Breast epithelium (tissue), 4 donors: ENCODE measurements at regions not wholly inside any gene's neighbourhood (a gene's known extent, or its start where the extent isn't known, plus 50 kb on each side); places are given as distances from the start of the nearest gene placed in this dataset.

Experiments
- DNase-seq, 2 donors: peaks; one replicate each; pipeline ENCODE4 v3.0.0-alpha.2; 2019; ENCODE audit warnings: low spot score in 2 of 2
- H3K27ac ChIP-seq, 2 donors: fragments of 200-600 bp; sonication (generic) in 1 of 2; one replicate each; pipeline ENCODE4 v1.5.1; 2016 to 2019; ENCODE audit warnings: mild to moderate bottlenecking in 1 of 2
- H3K27me3 ChIP-seq, 2 donors: fragments of 200-600 bp; sonication (generic) in 1 of 2; one replicate each; pipeline versions ENCODE4 v1.5.1 to v1.6.0; 2017 to 2019; ENCODE audit warnings: control low read depth in 1 of 2, mild to moderate bottlenecking in 1 of 2
- H3K36me3 ChIP-seq: fragments of 200-600 bp; one replicate; pipeline ENCODE4 v1.5.1; 2019
- H3K4me1 ChIP-seq, 2 donors: fragments of 200-600 bp; sonication (generic); one replicate each; pipeline ENCODE4 v1.5.1; 2016 to 2019; ENCODE audit warnings: control low read depth in 1 of 2
- H3K4me3 ChIP-seq, 3 donors: fragments of 200-600 bp; sonication (generic); 1 replicate in 2 of 3; 2 replicates in 1 of 3; pipeline ENCODE4 v1.5.1; 2016 to 2019; ENCODE audit warnings: mild to moderate bottlenecking in 3 of 3, moderate library complexity in 2 of 3
- H3K9me3 ChIP-seq, 2 donors: fragments of 200-600 bp; sonication (generic) in 1 of 2; one replicate each; pipeline ENCODE4 v1.5.1; 2016 to 2019; ENCODE audit warnings: control low read depth in 1 of 2
- POLR2A ChIP-seq: fragments of 450-650 bp; IDR thresholded peaks from one replicate; pipeline ENCODE4 v1.6.1; 2016; ENCODE audit warnings: antibody characterized with exemption, mild to moderate bottlenecking, moderate library complexity
- POLR2AphosphoS5 ChIP-seq, 3 donors: sonication (generic); formaldehyde crosslinking; IDR thresholded peaks; one replicate each; pipeline ENCODE4 v1.6.1; 2017; ENCODE audit warnings: antibody characterized with exemption in 3 of 3
- intact Hi-C: fragments of 100-400 bp; cut with DNase I; formaldehyde crosslinking; loops from one replicate; pipeline ENCODE4 v1.15.1; 2023; ENCODE audit warnings: low total_unique reads
- TF ChIP-seq, protein P1 (sequence below), 3 donors: fragments of 450-650 bp; IDR thresholded peaks; one replicate each; pipeline ENCODE4 v1.5.1; 2016 to 2017; ENCODE audit warnings: antibody characterized with exemption in 3 of 3, mild to moderate bottlenecking in 3 of 3, moderate library complexity in 3 of 3

DNA sequence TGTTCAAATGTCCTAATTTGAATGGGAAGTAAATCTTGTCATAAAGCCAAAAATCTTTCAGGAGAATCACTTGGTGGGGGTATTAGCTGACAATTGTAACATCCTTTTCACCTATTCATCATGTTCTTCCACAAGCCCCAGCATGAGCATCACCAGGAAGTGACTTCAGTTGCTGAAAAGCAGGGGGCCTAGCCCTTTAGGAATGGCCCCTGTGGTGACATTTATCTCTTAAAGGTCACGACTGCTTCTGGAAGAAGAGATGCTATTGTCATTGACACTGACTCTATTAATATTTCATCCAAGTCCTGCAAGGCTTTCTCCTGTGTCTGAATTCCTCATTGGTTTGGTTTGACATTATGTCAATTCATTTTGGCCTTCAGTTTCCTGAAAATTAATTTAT lies 92.6 kb downstream of the OR5AK2 start:
- TF ChIP-seq POLR2A = no peak
- no peak for TF ChIP-seq POLR2AphosphoS5 (IDR thresholded peaks at IDR 0.05)
- TF ChIP-seq, protein P1, sequence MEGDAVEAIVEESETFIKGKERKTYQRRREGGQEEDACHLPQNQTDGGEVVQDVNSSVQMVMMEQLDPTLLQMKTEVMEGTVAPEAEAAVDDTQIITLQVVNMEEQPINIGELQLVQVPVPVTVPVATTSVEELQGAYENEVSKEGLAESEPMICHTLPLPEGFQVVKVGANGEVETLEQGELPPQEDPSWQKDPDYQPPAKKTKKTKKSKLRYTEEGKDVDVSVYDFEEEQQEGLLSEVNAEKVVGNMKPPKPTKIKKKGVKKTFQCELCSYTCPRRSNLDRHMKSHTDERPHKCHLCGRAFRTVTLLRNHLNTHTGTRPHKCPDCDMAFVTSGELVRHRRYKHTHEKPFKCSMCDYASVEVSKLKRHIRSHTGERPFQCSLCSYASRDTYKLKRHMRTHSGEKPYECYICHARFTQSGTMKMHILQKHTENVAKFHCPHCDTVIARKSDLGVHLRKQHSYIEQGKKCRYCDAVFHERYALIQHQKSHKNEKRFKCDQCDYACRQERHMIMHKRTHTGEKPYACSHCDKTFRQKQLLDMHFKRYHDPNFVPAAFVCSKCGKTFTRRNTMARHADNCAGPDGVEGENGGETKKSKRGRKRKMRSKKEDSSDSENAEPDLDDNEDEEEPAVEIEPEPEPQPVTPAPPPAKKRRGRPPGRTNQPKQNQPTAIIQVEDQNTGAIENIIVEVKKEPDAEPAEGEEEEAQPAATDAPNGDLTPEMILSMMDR (IDR thresholded peaks at IDR 0.05) = no peak
- Histone ChIP-seq H3K4me3 (no peak overlapping the region), H3K9me3 (no peaks in the 10 kb centered on the region), H3K27ac (no peak overlapping the region), H3K36me3 (no peaks in the 10 kb centered on the region), H3K4me1 (no peaks in the 10 kb centered on the region), H3K27me3 (no peaks in the 10 kb centered on the region)
- intact Hi-C loops = no loop called here
- no peak for DNase-seq

DNA sequence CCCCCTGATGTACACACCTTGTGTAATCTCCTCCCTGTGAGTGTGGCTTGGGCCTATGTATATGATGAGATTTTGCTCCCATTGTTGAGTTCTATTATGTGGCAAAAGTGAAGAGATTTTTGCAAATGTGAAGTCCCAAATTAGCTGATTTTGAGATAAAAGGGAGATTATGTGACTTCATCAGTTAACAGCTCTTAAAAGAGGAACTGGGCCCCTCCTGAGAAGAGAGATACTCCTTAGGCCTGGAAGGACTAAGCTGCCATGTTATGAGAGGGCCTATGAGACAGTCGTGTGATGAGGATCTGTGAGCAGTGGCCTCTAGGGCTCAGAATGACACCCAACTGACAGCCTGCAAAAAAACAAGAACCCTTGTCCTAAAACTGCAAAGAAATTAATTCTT lies 93.4 kb downstream of the OR5AK2 start:
- Histone ChIP-seq H3K27me3 (no peaks in the 10 kb centered on the region), H3K36me3 (no peaks in the 10 kb centered on the region), H3K9me3 (no peaks in the 10 kb centered on the region), H3K27ac (no peak overlapping the region), H3K4me1 (no peaks in the 10 kb centered on the region), H3K4me3 (no peak overlapping the region)
- no peak for DNase-seq
- intact Hi-C loops = no loop called here
- TF ChIP-seq POLR2A = no peak
- TF ChIP-seq, protein P1 (IDR thresholded peaks at IDR 0.05) = no peak
- TF ChIP-seq POLR2AphosphoS5 (IDR thresholded peaks at IDR 0.05) = no peak

DNA sequence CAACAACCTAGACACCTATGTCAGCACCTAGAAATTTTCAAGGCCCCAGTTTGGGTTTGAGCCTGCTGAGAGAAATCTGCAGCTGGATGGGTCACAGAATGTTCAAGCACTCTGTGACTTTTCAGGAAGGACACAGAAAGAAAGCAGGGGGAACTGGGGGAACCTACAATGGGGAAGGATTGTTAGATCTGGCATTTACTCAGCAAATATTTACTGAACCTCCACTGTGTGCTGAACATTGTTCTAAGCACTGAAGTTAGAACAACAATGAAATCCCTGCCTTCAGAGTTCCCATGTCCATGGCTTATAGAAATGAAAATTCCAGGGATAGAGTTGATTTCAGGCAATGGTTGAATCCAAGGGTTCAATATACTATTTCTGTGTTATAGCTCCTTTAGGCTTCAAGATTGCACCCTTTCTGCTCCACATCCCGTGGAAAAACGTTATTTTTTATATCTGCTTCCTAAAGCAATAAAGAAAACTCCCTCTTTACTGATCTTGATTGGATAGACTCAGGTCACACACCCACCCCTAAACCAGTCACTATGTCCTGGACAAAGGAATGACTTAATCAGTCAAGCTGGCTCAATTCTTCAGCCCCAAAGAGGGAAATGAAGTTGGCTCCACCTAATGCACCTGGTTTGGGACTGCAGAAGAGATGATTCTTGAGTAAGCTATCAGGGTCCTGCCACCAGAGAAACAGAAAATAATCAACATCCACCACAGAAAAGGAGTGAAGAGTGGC lies 95.1 kb downstream of the OR5AK2 start:
- no peak overlapping the region for H3K27ac ChIP-seq
- TF ChIP-seq POLR2A (no peak), POLR2AphosphoS5 (IDR thresholded peaks at IDR 0.05) (no peak)
- TF ChIP-seq, protein P1 (IDR thresholded peaks at IDR 0.05) = no peak
- no peaks in the 10 kb centered on the region for H3K9me3 ChIP-seq
- H3K4me1 ChIP-seq = no peaks in the 10 kb centered on the region
- no peaks in the 10 kb centered on the region for H3K27me3 ChIP-seq
- intact Hi-C loops = no loop called here
- no peaks in the 10 kb centered on the region for H3K36me3 ChIP-seq
- DNase-seq = no peak
- no peak overlapping the region for H3K4me3 ChIP-seq

DNA sequence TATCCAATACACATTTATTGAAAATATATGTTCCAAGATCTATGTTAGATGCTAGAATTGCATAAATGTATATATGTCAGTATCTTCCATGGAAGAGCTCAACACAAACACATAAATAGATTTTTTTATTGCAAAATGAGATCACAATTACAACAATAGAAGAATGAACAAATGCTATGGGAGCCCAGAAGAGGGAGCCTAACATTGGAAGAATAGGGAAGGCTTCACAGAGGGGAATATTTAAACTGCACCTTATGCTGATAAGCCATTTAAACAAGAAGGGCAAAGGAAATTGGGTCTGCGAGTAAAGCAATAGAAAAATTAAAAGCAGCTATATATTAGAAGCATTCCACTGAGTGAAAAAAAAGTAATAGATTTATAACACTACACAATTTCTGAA lies 96.1 kb upstream of the LRRC55 start:
- H3K4me1 ChIP-seq = no peaks in the 10 kb centered on the region
- intact Hi-C loops = no loop called here
- no peak for DNase-seq
- no peak overlapping the region for H3K27ac ChIP-seq
- no peak overlapping the region for H3K4me3 ChIP-seq
- TF ChIP-seq, protein P1 (IDR thresholded peaks at IDR 0.05) = no peak
- no peak for TF ChIP-seq POLR2AphosphoS5 (IDR thresholded peaks at IDR 0.05)
- no peak for TF ChIP-seq POLR2A
- H3K27me3 ChIP-seq = no peaks in the 10 kb centered on the region
- no peaks in the 10 kb centered on the region for H3K9me3 ChIP-seq
- H3K36me3 ChIP-seq = no peaks in the 10 kb centered on the region

DNA sequence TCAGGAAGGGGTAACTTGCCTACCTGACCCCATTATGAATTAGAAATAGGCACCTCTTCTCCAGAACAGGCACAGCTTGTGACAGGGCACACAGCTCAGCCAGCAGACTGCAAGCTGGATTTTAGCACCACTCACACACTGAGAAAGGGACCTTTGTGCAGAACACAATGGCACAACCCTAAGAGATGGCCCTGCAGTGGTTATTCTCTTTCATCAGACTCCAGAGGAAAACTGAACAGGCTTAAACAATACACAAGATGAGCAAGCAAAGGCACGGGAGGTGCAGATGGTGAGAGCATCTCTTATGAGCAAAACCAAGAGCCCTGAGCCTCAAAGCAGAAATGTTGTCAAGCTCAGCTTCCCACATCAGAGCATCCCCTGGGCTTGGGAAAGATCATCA lies 93.8 kb upstream of the LRRC55 start:
- Histone ChIP-seq H3K27ac (no peak overlapping the region), H3K4me1 (no peaks in the 10 kb centered on the region), H3K4me3 (no peak overlapping the region), H3K27me3 (no peaks in the 10 kb centered on the region), H3K36me3 (no peaks in the 10 kb centered on the region), H3K9me3 (no peaks in the 10 kb centered on the region)
- no peak for DNase-seq
- intact Hi-C loops = no loop called here
- TF ChIP-seq POLR2AphosphoS5 (IDR thresholded peaks at IDR 0.05) (no peak), POLR2A (no peak)
- TF ChIP-seq, protein P1 (IDR thresholded peaks at IDR 0.05) = no peak
